HEK293 (cell line): ENCODE measurements at regions not wholly inside any gene's neighbourhood (a gene's known extent, or its start where the extent isn't known, plus 50 kb on each side); places are given as distances from the start of the nearest gene placed in this dataset.

Source experiments
- CTCF ChIA-PET: fragments of 350-600 bp; formaldehyde crosslinking; extraction: SDS; loops from one replicate; lab custom pipeline; 2021; ENCODE audit warnings: antibody characterized with exemption; lab: Yijun Ruan, JAX
- POLR2A ChIA-PET: fragments of 300-600 bp; formaldehyde crosslinking; extraction: SDS; loops from one replicate; lab custom pipeline; 2020; ENCODE audit warnings: antibody characterized with exemption, inconsistent platforms; lab: Yijun Ruan, JAX
- H3K27ac ChIP-seq: fragments of 200-500 bp; sonication (Bioruptor generic); 2 replicates; pipeline ENCODE4 v1.5.1; 2014; ENCODE audit warnings: low read depth, low read length, control low read depth, inconsistent platforms; ENCODE audit errors: extremely low read depth
- H3K36me3 ChIP-seq, 2 experiments: fragments of 200-500 bp in 1 of 2; sonication (Bioruptor generic) in 1 of 2; 1 replicate in 1 of 2; 2 replicates in 1 of 2; pipeline ENCODE4 v1.5.1; 2014 to 2017; ENCODE audit warnings: inconsistent platforms in 2 of 2, low read length in 2 of 2; ENCODE audit not compliant: control insufficient read depth in 2 of 2, insufficient read depth in 1 of 2
- H3K4me1 ChIP-seq: fragments of 200-500 bp; sonication (Bioruptor generic); 2 replicates; pipeline ENCODE4 v1.5.1; 2014; ENCODE audit warnings: mild to moderate bottlenecking, low read length, inconsistent platforms; ENCODE audit not compliant: control insufficient read depth, insufficient read depth
- H3K4me3 ChIP-seq: 2 replicates; pipeline ENCODE4 v1.5.1; 2011; ENCODE audit warnings: low read depth, mild to moderate bottlenecking, control low read depth, low read length, moderate library complexity
- H3K9me3 ChIP-seq: fragments of 200-500 bp; sonication (Bioruptor generic); 2 replicates; pipeline ENCODE4 v1.5.1; 2014; ENCODE audit warnings: low read depth, low read length, inconsistent platforms; ENCODE audit not compliant: control insufficient read depth, insufficient read depth
- PRDM1 ChIP-seq: fragments of 450-650 bp; formaldehyde crosslinking; IDR thresholded peaks from 2 replicates; pipeline ENCODE4; 2016; ENCODE audit warnings: missing biosample characterization, missing genetic modification characterization
- SALL2 ChIP-seq: fragments of 450-650 bp; formaldehyde crosslinking; IDR thresholded peaks from 2 replicates; pipeline ENCODE4 v1.5.0; 2017; ENCODE audit warnings: missing biosample characterization, mild to moderate bottlenecking, missing genetic modification characterization, borderline replicate concordance
- ZFP69B ChIP-seq: fragments of 450-650 bp; formaldehyde crosslinking; IDR thresholded peaks from 2 replicates; pipeline ENCODE4 v1.5.1; 2016; ENCODE audit warnings: missing biosample characterization, missing genetic modification characterization
- ZIC2 ChIP-seq: fragments of 450-650 bp; formaldehyde crosslinking; IDR thresholded peaks from 2 replicates; pipeline ENCODE4 v1.5.1; 2016; ENCODE audit warnings: missing biosample characterization, missing genetic modification characterization
- ZNF140 ChIP-seq: fragments of 450-650 bp; formaldehyde crosslinking; IDR thresholded peaks from 2 replicates; pipeline ENCODE4 v1.5.1; 2016; ENCODE audit warnings: missing biosample characterization, missing genetic modification characterization
- ZNF157 ChIP-seq: fragments of 450-650 bp; formaldehyde crosslinking; IDR thresholded peaks from 2 replicates; pipeline ENCODE4 v1.5.1; 2016; ENCODE audit warnings: missing biosample characterization, missing genetic modification characterization
- ZNF184 ChIP-seq: fragments of 450-650 bp; IDR thresholded peaks from 2 replicates; pipeline ENCODE4 v1.5.1; 2018; ENCODE audit warnings: missing biosample characterization, mild to moderate bottlenecking, missing genetic modification characterization
- ZNF302 ChIP-seq: fragments of 450-650 bp; formaldehyde crosslinking; IDR thresholded peaks from 2 replicates; pipeline ENCODE4 v1.5.1; 2016; ENCODE audit warnings: missing biosample characterization, missing genetic modification characterization, low read depth
- ZNF416 ChIP-seq: fragments of 450-650 bp; formaldehyde crosslinking; IDR thresholded peaks from 2 replicates; pipeline ENCODE4 v1.5.1; 2016; ENCODE audit warnings: missing biosample characterization, missing genetic modification characterization
- ZNF571 ChIP-seq: fragments of 450-650 bp; formaldehyde crosslinking; IDR thresholded peaks from 2 replicates; pipeline ENCODE4 v1.5.0; 2017; ENCODE audit warnings: missing biosample characterization, missing genetic modification characterization
- ZSCAN16 ChIP-seq: fragments of 450-650 bp; formaldehyde crosslinking; IDR thresholded peaks from 2 replicates; pipeline ENCODE4 v1.5.1; 2016; ENCODE audit warnings: missing biosample characterization, missing genetic modification characterization
- TF ChIP-seq, protein P1 (sequence below): fragments of 450-650 bp; formaldehyde crosslinking; optimal IDR thresholded peaks from 2 replicates; pipeline ENCODE3; 2016; ENCODE audit warnings: missing biosample characterization, mild to moderate bottlenecking, missing genetic modification characterization
- TF ChIP-seq, protein P2 (sequence below): fragments of 450-650 bp; formaldehyde crosslinking; IDR thresholded peaks from 2 replicates; pipeline ENCODE4 v1.5.1; 2016; ENCODE audit warnings: missing biosample characterization, missing genetic modification characterization, borderline replicate concordance
- TF ChIP-seq, protein P3 (sequence below): fragments of 450-650 bp; formaldehyde crosslinking; IDR thresholded peaks from 2 replicates; pipeline ENCODE4 v1.5.1; 2016; ENCODE audit warnings: missing biosample characterization, missing genetic modification characterization
- TF ChIP-seq, protein P4 (sequence below): fragments of 450-650 bp; formaldehyde crosslinking; IDR thresholded peaks from 2 replicates; pipeline ENCODE4 v1.5.1; 2016; ENCODE audit warnings: missing biosample characterization, missing genetic modification characterization

DNA sequence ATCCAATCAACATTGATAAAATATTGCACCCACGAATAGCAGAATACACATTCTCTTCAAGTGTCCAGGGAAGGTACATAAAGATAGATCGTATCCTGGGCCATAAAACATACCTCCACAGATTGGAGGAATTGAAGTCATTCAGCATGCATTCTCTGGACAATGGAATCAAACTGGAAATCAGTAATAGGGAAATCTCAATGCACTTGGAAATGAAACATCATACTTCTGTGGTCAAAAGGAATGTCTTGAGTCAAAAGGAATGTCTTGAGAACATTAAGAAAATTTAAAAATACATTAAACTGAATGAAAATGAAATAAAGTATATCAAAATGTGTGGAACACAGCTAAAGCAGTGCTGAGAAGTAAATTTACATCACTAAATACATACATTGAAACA, 138.8 kb downstream of the TFAP2A start (continued):
- TF ChIP-seq, protein P1, sequence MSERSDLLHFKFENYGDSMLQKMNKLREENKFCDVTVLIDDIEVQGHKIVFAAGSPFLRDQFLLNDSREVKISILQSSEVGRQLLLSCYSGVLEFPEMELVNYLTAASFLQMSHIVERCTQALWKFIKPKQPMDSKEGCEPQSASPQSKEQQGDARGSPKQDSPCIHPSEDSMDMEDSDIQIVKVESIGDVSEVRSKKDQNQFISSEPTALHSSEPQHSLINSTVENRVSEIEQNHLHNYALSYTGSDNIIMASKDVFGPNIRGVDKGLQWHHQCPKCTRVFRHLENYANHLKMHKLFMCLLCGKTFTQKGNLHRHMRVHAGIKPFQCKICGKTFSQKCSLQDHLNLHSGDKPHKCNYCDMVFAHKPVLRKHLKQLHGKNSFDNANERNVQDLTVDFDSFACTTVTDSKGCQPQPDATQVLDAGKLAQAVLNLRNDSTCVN = no peak
- no peak for TF ChIP-seq ZFP69B (tag by site-specific recombination)
- TF ChIP-seq ZIC2 = no peak
- no peak for TF ChIP-seq ZNF416
- TF ChIP-seq PRDM1 (tag by site-specific recombination) = no peak
- no peak for TF ChIP-seq ZNF140 (tag by site-specific recombination)
- TF ChIP-seq ZSCAN16 (tag by site-specific recombination) = no peak
- TF ChIP-seq, protein P2, sequence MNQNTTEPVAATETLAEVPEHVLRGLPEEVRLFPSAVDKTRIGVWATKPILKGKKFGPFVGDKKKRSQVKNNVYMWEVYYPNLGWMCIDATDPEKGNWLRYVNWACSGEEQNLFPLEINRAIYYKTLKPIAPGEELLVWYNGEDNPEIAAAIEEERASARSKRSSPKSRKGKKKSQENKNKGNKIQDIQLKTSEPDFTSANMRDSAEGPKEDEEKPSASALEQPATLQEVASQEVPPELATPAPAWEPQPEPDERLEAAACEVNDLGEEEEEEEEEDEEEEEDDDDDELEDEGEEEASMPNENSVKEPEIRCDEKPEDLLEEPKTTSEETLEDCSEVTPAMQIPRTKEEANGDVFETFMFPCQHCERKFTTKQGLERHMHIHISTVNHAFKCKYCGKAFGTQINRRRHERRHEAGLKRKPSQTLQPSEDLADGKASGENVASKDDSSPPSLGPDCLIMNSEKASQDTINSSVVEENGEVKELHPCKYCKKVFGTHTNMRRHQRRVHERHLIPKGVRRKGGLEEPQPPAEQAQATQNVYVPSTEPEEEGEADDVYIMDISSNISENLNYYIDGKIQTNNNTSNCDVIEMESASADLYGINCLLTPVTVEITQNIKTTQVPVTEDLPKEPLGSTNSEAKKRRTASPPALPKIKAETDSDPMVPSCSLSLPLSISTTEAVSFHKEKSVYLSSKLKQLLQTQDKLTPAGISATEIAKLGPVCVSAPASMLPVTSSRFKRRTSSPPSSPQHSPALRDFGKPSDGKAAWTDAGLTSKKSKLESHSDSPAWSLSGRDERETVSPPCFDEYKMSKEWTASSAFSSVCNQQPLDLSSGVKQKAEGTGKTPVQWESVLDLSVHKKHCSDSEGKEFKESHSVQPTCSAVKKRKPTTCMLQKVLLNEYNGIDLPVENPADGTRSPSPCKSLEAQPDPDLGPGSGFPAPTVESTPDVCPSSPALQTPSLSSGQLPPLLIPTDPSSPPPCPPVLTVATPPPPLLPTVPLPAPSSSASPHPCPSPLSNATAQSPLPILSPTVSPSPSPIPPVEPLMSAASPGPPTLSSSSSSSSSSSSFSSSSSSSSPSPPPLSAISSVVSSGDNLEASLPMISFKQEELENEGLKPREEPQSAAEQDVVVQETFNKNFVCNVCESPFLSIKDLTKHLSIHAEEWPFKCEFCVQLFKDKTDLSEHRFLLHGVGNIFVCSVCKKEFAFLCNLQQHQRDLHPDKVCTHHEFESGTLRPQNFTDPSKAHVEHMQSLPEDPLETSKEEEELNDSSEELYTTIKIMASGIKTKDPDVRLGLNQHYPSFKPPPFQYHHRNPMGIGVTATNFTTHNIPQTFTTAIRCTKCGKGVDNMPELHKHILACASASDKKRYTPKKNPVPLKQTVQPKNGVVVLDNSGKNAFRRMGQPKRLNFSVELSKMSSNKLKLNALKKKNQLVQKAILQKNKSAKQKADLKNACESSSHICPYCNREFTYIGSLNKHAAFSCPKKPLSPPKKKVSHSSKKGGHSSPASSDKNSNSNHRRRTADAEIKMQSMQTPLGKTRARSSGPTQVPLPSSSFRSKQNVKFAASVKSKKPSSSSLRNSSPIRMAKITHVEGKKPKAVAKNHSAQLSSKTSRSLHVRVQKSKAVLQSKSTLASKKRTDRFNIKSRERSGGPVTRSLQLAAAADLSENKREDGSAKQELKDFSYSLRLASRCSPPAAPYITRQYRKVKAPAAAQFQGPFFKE (tag by site-specific recombination) = no peak

DNA sequence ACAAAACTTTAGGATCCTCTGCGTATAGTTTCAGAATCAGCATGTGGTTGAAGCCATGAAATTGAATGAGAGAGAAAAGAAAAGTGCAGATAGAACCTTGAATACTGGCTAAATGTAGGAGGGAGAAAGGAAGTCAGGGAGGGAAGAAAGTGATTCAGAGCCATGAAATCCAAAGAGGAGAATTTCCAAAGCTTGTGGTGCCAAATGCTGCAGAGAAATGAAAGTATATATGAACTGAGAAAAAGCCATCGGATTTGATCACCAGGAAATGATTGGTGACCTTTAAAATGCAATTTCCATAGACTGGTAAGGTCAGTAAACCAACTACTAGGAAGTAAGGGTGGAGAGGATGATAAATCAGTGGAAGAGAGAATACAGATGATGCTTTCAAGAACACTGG, 142.3 kb downstream of the TFAP2A start:
- H3K27ac ChIP-seq = no peak overlapping the region
- H3K4me1 ChIP-seq = no peaks in the 10 kb centered on the region
- H3K36me3 ChIP-seq = no peaks in the 10 kb centered on the region
- no peak overlapping the region for H3K4me3 ChIP-seq
- ChIA-PET POLR2A (no interaction called here), CTCF (interaction anchor here (0.6 kb wide), 1 partner anchor 39 kb away, joined by 6 read pairs; no protein-coding TSS in a partner anchor)
- no peaks in the 10 kb centered on the region for H3K9me3 ChIP-seq
- TF ChIP-seq, protein P3, sequence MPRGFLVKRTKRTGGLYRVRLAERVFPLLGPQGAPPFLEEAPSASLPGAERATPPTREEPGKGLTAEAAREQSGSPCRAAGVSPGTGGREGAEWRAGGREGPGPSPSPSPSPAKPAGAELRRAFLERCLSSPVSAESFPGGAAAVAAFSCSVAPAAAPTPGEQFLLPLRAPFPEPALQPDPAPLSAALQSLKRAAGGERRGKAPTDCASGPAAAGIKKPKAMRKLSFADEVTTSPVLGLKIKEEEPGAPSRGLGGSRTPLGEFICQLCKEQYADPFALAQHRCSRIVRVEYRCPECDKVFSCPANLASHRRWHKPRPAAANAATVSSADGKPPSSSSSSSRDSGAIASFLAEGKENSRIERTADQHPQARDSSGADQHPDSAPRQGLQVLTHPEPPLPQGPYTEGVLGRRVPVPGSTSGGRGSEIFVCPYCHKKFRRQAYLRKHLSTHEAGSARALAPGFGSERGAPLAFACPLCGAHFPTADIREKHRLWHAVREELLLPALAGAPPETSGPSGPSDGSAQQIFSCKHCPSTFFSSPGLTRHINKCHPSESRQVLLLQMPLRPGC (tag by site-specific recombination) = no peak
- TF ChIP-seq SALL2 (tag by site-specific recombination) (no peak), ZNF571 (tag by site-specific recombination) (no peak), ZNF184 (tag by site-specific recombination) (no peak), ZNF157 (tag by site-specific recombination) (no peak), ZNF302 (tag by site-specific recombination) (no peak), ZNF140 (tag by site-specific recombination) (no peak)
- TF ChIP-seq, protein P4, sequence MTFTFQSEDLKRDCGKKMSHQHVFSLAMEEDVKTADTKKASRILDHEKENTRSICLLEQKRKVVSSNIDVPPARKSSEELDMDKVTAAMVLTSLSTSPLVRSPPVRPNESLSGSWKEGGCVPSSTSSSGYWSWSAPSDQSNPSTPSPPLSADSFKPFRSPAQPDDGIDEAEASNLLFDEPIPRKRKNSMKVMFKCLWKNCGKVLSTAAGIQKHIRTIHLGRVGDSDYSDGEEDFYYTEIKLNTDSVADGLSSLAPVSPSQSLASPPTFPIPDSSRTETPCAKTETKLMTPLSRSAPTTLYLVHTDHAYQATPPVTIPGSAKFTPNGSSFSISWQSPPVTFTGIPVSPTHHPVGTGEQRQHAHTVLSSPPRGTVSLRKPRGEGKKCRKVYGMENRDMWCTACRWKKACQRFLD = no peak
